ENCODE measurements at regions not wholly inside any gene's neighbourhood (a gene's known extent, or its start where the extent isn't known, plus 50 kb on each side); places are given as distances from the start of the nearest gene placed in this dataset.

DNA sequence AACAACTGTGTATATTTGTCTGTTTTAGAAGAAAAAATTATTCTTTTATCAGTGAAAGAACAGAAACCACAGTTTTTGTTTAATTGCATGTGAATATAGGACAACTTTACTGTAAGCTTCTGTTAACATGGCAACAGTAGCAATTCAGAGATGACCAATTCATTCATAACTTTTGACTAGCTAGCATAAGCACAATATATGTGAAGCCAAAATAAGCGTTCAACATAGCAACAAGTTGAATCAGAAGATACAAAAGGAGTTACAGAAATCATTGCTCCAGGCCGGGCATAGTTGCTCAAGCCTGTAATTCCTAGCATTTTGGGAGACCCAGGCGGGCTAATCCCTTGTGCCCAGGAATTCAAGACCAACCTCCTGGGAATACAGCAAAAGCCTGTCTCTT, 197.1 kb upstream of the GPC6 start:
- TF ChIP-seq REST (IDR thresholded peaks at IDR 0.05; ENCODE audit: low read depth, low read length) (no peak), CTCF (IDR thresholded peaks at IDR 0.05) (no peak)

Data from SK-N-SH (cell line).